ENCODE measurements at regions not wholly inside any gene's neighbourhood (a gene's known extent, or its start where the extent isn't known, plus 50 kb on each side); places are given as distances from the start of the nearest gene placed in this dataset.

- no peak for TF ChIP-seq CTCF (IDR thresholded peaks at IDR 0.05)
Measured at GRCh38 chr11:70546191-70546940, 148.0 kb downstream of the CTTN start.

- TF ChIP-seq CTCF (IDR thresholded peaks at IDR 0.05), result no peak
Measured at GRCh38 chr11:70547386-70547785, 149.1 kb downstream of the CTTN start.

GRCh38 chr11:70547821-70548670, 149.7 kb downstream of the CTTN start:
- no peak for TF ChIP-seq CTCF (IDR thresholded peaks at IDR 0.05)

GRCh38 chr11:70548976-70549375, 150.6 kb downstream of the CTTN start:
- no peak for TF ChIP-seq CTCF (IDR thresholded peaks at IDR 0.05)

GRCh38 chr11:70549386-70549785, 151.1 kb downstream of the CTTN start:
- no peak for TF ChIP-seq CTCF (IDR thresholded peaks at IDR 0.05)

GRCh38 chr11:70549796-70550195, 151.5 kb downstream of the CTTN start:
- no peak for TF ChIP-seq CTCF (IDR thresholded peaks at IDR 0.05)

GRCh38 chr11:70550456-70551195, 152.3 kb downstream of the CTTN start:
- no peak for TF ChIP-seq CTCF (IDR thresholded peaks at IDR 0.05)

Measured in LNCAP (cell line).